HepG2 (cell line): ENCODE measurements at regions not wholly inside any gene's neighbourhood (a gene's known extent, or its start where the extent isn't known, plus 50 kb on each side); places are given as distances from the start of the nearest gene placed in this dataset.

Experiments
- ATAC-seq: fragments of 200-7000 bp; cut with Tn5 transposase; 3 replicates; pipeline ENCODE4 v1.9.1; 2020; ENCODE audit warnings: mild to moderate bottlenecking, moderate library complexity
- BruUV-seq: library from RNA; stranded (reverse); fragments of 400-500 nt; replicated peaks from 2 replicates; lab custom pipeline; 2021; lab: Mats Ljungman, UMichigan
- CTCF ChIA-PET: fragments of 300-600 bp; formaldehyde crosslinking; extraction: SDS; loops from one replicate; lab custom pipeline; 2021; ENCODE audit warnings: low total read pairs, inconsistent platforms, low intra/inter-chr PET ratio; lab: Yijun Ruan, JAX
- POLR2A ChIA-PET: fragments of 350-600 bp; sonication (Branson Sonifier 250); formaldehyde crosslinking; loops from one replicate; lab custom pipeline; 2020; ENCODE audit warnings: antibody characterized with exemption, inconsistent platforms; lab: Yijun Ruan, JAX
- DNase-seq: peaks from one replicate; pipeline ENCODE4 v3.0.0-alpha.2; 2015; ENCODE audit warnings: low spot score
- FAIRE-seq: peaks from 3 replicates; lab custom pipeline; 2011; peaks lifted over from hg19 to GRCh38; lab: Jason Lieb, UNC
- H2AFZ ChIP-seq: one replicate; pipeline ENCODE4 v1.6.1; 2011; ENCODE audit warnings: low read length, inconsistent platforms
- H3K27ac ChIP-seq: fragments of 300-600 bp; 3 replicates; pipeline ENCODE4 v1.8.0; 2011; ENCODE audit warnings: mixed run types, mild to moderate bottlenecking, mixed read lengths, low read length, inconsistent platforms; ENCODE audit not compliant: insufficient read depth; ENCODE audit errors: extremely low read length
- H3K27me3 ChIP-seq, 2 experiments: fragments of 200-600 bp in 1 of 2; 2 replicates in 1 of 2; 3 replicates in 1 of 2; pipeline versions ENCODE4 v1.6.0 to v1.8.0; 2011; ENCODE audit warnings: low read length in 2 of 2, mild to moderate bottlenecking in 2 of 2, moderate library complexity in 2 of 2, inconsistent platforms in 1 of 2; ENCODE audit not compliant: insufficient read depth in 2 of 2, control insufficient read depth in 1 of 2
- H3K36me3 ChIP-seq, 2 experiments: fragments of 200-600 bp in 1 of 2; replicated peaks in 1 of 2; 2 replicates in 1 of 2; 3 replicates in 1 of 2; pipeline versions ENCODE4 v1.5.1 to v1.8.0; 2011; ENCODE audit warnings: low read length in 2 of 2, inconsistent platforms in 1 of 2; ENCODE audit not compliant: insufficient read depth in 2 of 2, control insufficient read depth in 1 of 2
- H3K4me1 ChIP-seq: 2 replicates; pipeline ENCODE4 v1.5.1; 2012; ENCODE audit warnings: low read length, inconsistent platforms; ENCODE audit not compliant: insufficient read depth
- H3K4me2 ChIP-seq: 2 replicates; pipeline ENCODE4 v1.6.0; 2011; ENCODE audit warnings: low read depth, low read length, inconsistent platforms
- H3K4me3 ChIP-seq, 3 experiments: fragments of 200-600 bp in 1 of 3; sonication (generic), shearing (Covaris generic) in 1 of 3; replicated peaks in 1 of 3; 2 replicates each; pipeline ENCODE4 v1.5.1; 2011 to 2016; ENCODE audit warnings: low read length in 3 of 3, inconsistent platforms in 2 of 3, low read depth in 2 of 3, mild to moderate bottlenecking in 2 of 3, control low read depth in 1 of 3, mixed read lengths in 1 of 3; ENCODE audit not compliant: insufficient read depth in 1 of 3
- H3K79me2 ChIP-seq: one replicate; pipeline ENCODE4 v1.6.1; 2011; ENCODE audit warnings: low read length, inconsistent platforms; ENCODE audit not compliant: insufficient read depth
- H3K9ac ChIP-seq: 2 replicates; pipeline ENCODE4 v1.6.0; 2011; ENCODE audit warnings: mild to moderate bottlenecking, low read depth, low read length, inconsistent platforms; ENCODE audit not compliant: insufficient read depth
- H3K9me3 ChIP-seq: 2 replicates; pipeline ENCODE4 v1.5.1; 2012; ENCODE audit warnings: mild to moderate bottlenecking, low read length
- H4K20me1 ChIP-seq: 2 replicates; pipeline ENCODE4 v1.6.0; 2011; ENCODE audit warnings: inconsistent platforms, mild to moderate bottlenecking, low read length, moderate library complexity; ENCODE audit not compliant: insufficient read depth
- ARID3A ChIP-seq: IDR thresholded peaks from 2 replicates; pipeline ENCODE4 v1.6.1; 2012; ENCODE audit warnings: low read depth, low read length, improper control_type of control experiment
- BORCS8-MEF2B ChIP-seq: sonication (generic); formaldehyde crosslinking; IDR thresholded peaks from 2 replicates; pipeline ENCODE4 v1.8.0; 2022; ENCODE audit warnings: mild to moderate bottlenecking, missing genetic modification reagents
- BRCA1 ChIP-seq: sonication (generic); formaldehyde crosslinking; IDR thresholded peaks from 2 replicates; pipeline ENCODE4 v1.4.0; 2020; ENCODE audit warnings: missing genetic modification reagents
- DZIP1 ChIP-seq: sonication (generic); formaldehyde crosslinking; IDR thresholded peaks from 2 replicates; pipeline ENCODE4 v1.5.0; 2020; ENCODE audit warnings: mild to moderate bottlenecking, missing genetic modification reagents
- HDAC2 ChIP-seq: sonication (generic); formaldehyde crosslinking; IDR thresholded peaks from 2 replicates; pipeline ENCODE4 v1.4.0; 2020; ENCODE audit warnings: missing genetic modification reagents
- NFE2L1 ChIP-seq: sonication (generic); formaldehyde crosslinking; IDR thresholded peaks from 2 replicates; pipeline ENCODE4 v1.4.0; 2020; ENCODE audit warnings: missing genetic modification reagents, mild to moderate bottlenecking, borderline replicate concordance
- NR0B2 ChIP-seq: sonication (generic); formaldehyde crosslinking; IDR thresholded peaks from 2 replicates; pipeline ENCODE4 v1.4.0; 2020; ENCODE audit warnings: mild to moderate bottlenecking, missing genetic modification reagents
- RORA ChIP-seq: sonication (generic); formaldehyde crosslinking; IDR thresholded peaks from 2 replicates; pipeline ENCODE4 v1.5.0; 2020; ENCODE audit warnings: mild to moderate bottlenecking, missing genetic modification reagents, moderate library complexity
- USF2 ChIP-seq, 2 experiments: sonication (generic) in 1 of 2; formaldehyde crosslinking in 1 of 2; IDR thresholded peaks; 2 replicates each; pipeline versions ENCODE4 v1.5.1 to v1.6.1; 2011 to 2020; ENCODE audit warnings: borderline replicate concordance in 1 of 2, low read depth in 1 of 2, low read length in 1 of 2, mild to moderate bottlenecking in 1 of 2, missing genetic modification reagents in 1 of 2, moderate library complexity in 1 of 2
- ZHX1 ChIP-seq: sonication (generic); formaldehyde crosslinking; IDR thresholded peaks from 2 replicates; pipeline ENCODE4 v1.8.1; 2022; ENCODE audit warnings: low read depth, mild to moderate bottlenecking, missing genetic modification reagents
- ZNF282 ChIP-seq: fragments of 450-650 bp; IDR thresholded peaks from 2 replicates; pipeline ENCODE4 v1.6.1; 2018; ENCODE audit not compliant: partially characterized antibody
- ZNF362 ChIP-seq: sonication (generic); formaldehyde crosslinking; IDR thresholded peaks from 2 replicates; pipeline ENCODE4 v1.4.0; 2020; ENCODE audit warnings: missing genetic modification reagents, mild to moderate bottlenecking, borderline replicate concordance
- ZNF556 ChIP-seq: sonication (generic); formaldehyde crosslinking; IDR thresholded peaks from 2 replicates; pipeline ENCODE4 v1.4.0; 2020; ENCODE audit warnings: mild to moderate bottlenecking, missing genetic modification reagents, borderline replicate concordance
- WGBS: methylation state at CpG from one replicate; pipeline ENCODE4 v1.1.6; 2017; ENCODE audit warnings: low lambda C conversion rate; 5-methylcytosine and 5-hydroxymethylcytosine counted together
- in situ Hi-C: cut with HindIII; loops from 2 replicates; pipeline ENCODE4 v1.10.0; 2017; ENCODE audit warnings: low pct_unique_long_range_greater_than_20kb; ENCODE audit not compliant: extremely low pct_ligation_motif_present
- intact Hi-C: fragments of 100-400 bp; cut with micrococcal nuclease; formaldehyde crosslinking; loops from one replicate; pipeline ENCODE4 v1.10.0; 2022; ENCODE audit not compliant: unreplicated experiment

- Histone ChIP-seq H3K9ac (no peak overlapping the region), H3K4me2 (no peak overlapping the region), H4K20me1 (no peaks in the 10 kb centered on the region), H3K9me3 (peaks cover 46% of the 10 kb centered on the region), H2AFZ (no peak overlapping the region), H3K4me3 (no peak overlapping the region), H3K4me1 (no peaks in the 10 kb centered on the region), H3K79me2 (no peaks in the 10 kb centered on the region), H3K27me3 (no peaks in the 10 kb centered on the region), H3K36me3 (no peaks in the 10 kb centered on the region), H3K27ac (no peak overlapping the region)
- intact Hi-C loops (no loop called here), in situ Hi-C loops (no loop called here)
- ChIA-PET POLR2A (no interaction called here), CTCF (no interaction called here)
- no TSS peak for BruUV-seq
- DNase-seq (no peak), ATAC-seq (no peak), FAIRE-seq (no peak)
- WGBS = 0% methylated on average over 3 of the region's 3 CpGs
- TF ChIP-seq BRCA1 (CRISPR knock-in tag) (no peak), BORCS8-MEF2B (CRISPR knock-in tag) (no peak), ZNF556 (CRISPR knock-in tag) (no peak), HDAC2 (CRISPR knock-in tag) (no peak), ZHX1 (CRISPR knock-in tag) (no peak), ZNF362 (no peak), NFE2L1 (no peak), DZIP1 (CRISPR knock-in tag) (no peak), ARID3A (no peak), ZNF282 (no peak), RORA (no peak), USF2 (IDR thresholded peaks at IDR 0.05; ENCODE audit: low read depth, low read length) (no peak), USF2 (CRISPR knock-in tag; IDR thresholded peaks at IDR 0.05; ENCODE audit: borderline replicate concordance) (no peak), NR0B2 (CRISPR knock-in tag) (no peak)
Observed at GRCh38 chr13:105240371-105240770, 1295.1 kb downstream of the EFNB2 start.
